NCI-H2107 treated with DMSO at 0.1 percent for 48 hours (cell line): ENCODE measurements at regions not wholly inside any gene's neighbourhood (a gene's known extent, or its start where the extent isn't known, plus 50 kb on each side); places are given as distances from the start of the nearest gene placed in this dataset.

Experiments
- DNase-seq: peaks from one replicate; lab custom pipeline; 2025; ENCODE audit not compliant: unreplicated experiment; lab: John Stamatoyannopoulos, UW

DNA sequence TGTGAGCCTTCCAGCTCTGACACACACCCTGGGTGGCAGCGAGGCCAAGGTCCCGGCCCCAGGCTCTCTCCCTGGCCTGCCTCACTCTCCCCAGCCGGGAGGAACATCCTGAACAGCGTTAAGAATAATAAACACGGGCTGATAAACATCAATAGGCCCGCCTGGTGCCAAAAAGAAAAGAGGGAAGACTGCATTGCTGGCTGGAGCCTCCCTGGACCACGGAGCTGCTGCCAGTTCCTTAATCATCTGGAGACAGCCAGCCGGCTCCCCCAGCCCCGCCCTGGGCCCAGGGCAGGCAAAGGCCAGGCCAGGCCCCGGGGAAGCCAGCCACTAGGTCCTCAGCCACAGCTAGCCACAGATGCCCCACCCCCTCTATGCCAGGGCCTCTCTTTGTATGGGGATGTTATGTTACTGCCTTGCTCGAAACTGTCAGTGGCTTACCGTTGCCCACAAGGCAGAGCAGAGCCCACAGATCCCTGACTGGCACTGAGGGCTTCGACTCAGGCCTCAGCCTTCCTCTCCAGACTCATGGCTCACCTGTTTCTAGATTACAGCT is 293.7 kb downstream of the DYSF start:
- no peak for DNase-seq

DNA sequence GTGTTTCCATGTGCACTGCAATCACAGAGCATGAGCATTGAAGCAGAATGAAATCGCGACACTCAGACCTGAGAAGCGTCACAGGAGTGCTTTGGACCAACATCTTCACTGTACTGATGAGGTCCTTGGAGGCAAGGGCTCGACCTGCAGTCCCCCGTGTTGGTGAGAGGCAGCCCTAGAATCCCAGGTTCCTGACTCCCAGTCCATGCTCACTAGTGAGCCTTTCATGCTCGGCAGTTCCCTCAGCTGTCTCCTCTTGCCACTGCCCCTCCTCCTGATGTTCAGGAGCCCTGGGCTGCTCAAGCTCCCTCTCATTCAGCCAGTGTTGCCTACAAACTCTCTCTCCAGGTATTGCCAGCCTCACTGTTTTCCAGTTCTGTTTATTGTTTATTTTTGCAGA is 291.4 kb downstream of the DYSF start:
- no peak for DNase-seq

DNA sequence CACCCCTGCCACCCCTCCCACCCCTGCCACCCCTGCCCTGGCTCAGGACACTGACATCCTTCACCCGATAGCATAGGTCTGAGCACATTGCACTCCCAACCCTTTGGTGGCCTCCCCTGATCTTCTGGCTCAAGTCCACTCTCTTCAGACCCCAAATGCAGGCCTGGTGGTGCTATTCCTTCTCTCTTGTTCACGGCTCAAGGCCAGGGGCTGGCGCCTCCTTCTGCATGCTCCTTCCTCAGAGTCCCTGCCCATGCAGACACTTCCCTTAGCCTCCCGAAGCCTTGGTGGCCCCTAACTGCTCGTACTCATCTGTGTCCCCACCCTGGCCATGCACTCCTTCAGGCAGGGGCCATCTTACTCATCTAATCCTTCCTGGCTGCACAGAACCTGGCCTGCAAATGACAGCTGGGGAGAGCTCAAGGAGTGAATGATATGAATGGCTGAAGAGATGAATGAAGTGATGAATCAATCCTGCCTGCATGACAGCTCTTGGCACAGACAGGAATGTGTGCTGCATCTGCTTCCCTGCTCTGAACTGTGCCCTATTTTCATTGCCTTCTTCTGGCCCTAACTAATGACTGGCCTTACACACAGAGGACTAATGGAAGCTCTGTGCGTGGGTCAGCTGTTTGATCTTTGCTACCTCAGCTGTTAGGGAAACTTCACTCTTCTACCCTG is 290.8 kb downstream of the DYSF start:
- no peak for DNase-seq

DNA sequence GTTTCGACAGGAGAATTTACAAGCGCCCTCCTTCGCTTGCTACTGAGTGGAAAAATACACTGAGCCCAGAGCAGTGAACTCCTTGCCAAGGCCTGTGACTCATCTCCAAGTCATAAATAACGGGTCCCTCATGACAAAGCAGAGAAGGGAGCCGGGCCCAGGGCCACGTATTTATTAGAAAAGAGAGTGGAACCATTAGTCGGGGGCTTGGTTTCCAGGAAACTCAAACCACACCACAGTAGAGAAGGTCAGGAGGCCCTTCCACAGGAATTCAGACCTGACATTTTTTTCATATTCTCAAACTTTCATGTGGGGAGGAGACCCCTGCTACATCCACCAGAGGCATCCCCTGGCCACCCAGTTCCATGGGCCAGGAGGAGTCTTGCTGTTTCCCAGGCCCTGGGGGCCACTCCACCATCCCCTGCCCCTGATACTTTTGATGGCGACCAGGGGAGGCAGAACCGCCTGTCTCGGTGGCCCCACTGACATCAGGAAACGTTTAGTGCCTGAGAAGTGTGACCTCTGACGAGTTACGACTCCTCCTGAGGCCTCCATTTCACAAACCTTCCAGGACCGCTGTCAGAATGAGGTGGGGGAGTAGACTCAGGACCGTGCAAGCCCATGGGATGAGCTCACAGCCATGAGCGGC is 289.7 kb downstream of the DYSF start:
- no peak for DNase-seq

DNA sequence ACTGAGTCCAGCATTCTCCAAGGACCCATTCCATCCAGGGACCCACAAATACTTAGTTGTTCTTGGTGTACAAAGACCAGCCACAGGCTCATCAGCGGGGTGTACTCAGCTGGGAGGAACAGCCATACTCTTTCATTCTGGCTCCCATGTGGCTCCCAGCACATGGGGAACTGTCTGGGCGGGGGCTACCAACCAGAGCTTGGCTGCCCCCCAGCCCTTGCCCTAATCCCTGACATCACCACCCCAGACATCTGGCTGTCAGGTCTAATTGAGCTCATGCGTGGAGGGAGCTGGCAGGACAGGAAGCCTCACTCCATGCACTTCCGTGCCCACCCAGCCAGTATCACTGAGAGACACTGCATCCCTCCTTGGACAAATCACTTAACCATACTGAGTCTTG is 283.6 kb downstream of the DYSF start:
- DNase-seq = no peak

DNA sequence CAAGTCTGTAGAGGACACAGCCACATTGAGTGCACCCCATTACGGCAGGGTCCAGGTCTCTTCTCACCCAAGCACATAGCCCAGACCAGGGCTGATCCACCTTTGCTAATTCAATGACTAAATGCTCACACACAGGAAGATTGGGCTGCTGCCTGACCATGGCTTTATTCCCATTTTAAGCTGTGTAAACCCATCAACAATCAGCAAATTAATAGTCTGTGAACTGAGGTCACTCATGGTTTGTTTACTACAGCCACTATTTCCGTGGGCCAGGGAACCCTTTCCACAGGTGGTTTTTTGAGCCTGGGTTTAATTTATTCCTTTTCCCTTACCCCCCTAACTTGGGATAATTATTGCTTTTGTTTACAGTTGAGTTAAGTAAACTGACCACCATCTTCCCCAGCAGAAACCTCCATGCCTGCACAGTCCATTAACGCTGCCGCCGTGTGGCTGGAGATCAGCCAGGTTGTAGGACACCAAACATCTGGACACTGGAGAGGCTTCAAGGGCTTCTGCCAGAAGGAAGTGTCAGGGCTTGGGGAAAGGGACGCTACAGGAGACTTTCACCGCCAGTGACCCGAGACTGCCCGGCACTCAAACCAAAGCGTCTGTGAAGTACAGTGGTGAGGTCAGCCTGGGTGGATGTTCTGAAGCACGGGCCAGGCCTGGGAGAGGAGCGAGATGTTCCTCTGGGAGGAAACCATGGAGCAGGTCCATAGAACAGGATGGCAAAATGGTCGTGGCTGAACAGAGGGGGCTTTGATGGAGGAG is 282.9 kb downstream of the DYSF start:
- no peak for DNase-seq
